Common myeloid progenitor, CD34-positive (primary cell): ENCODE measurements at regions not wholly inside any gene's neighbourhood (a gene's known extent, or its start where the extent isn't known, plus 50 kb on each side); places are given as distances from the start of the nearest gene placed in this dataset.
"Not testable (repeated sequence)": the region's sequence is repeated elsewhere in the genome, so short reads cannot be mapped to it uniquely, and the experiment has no call there.

ENCODE experiments used
- CTCF ChIA-PET: fragments of 350-600 bp; sonication (Branson Sonifier 250); formaldehyde crosslinking; loops from one replicate; lab custom pipeline; 2021; ENCODE audit warnings: antibody characterized with exemption; lab: Charles Lee
- POLR2A ChIA-PET: fragments of 350-600 bp; sonication (Branson Sonifier 250); formaldehyde crosslinking; loops from one replicate; lab custom pipeline; 2021; ENCODE audit warnings: antibody characterized with exemption; lab: Charles Lee
- DNase-seq, 3 donors: peaks; one replicate each; pipeline versions ENCODE4 v3.0.0 to v3.0.0-alpha.2; 2013
- H3K27ac ChIP-seq, 2 experiments: 1 replicate in 1 of 2; 2 replicates in 1 of 2; pipeline ENCODE4 v1.7.0; 2013; ENCODE audit warnings: inconsistent platforms in 2 of 2, low read length in 2 of 2, mild to moderate bottlenecking in 2 of 2, low read depth in 1 of 2, moderate library complexity in 1 of 2; ENCODE audit not compliant: severe bottlenecking in 2 of 2, insufficient read depth in 1 of 2, poor library complexity in 1 of 2
- H3K27me3 ChIP-seq, 5 experiments: replicated peaks in 2 of 5; 1 replicate in 3 of 5; 2 replicates in 2 of 5; pipeline versions ENCODE4 v1.6.1 to v1.7.0; 2013; ENCODE audit warnings: low read length in 4 of 5, mild to moderate bottlenecking in 2 of 5, moderate library complexity in 2 of 5, inconsistent platforms in 1 of 5; ENCODE audit not compliant: insufficient read depth in 5 of 5, control insufficient read depth in 4 of 5
- H3K36me3 ChIP-seq, 4 experiments: 1 replicate in 2 of 4; 2 replicates in 2 of 4; pipeline versions ENCODE4 v1.6.1 to v1.7.0; 2013; ENCODE audit warnings: low read length in 3 of 4, control low read depth in 1 of 4, mild to moderate bottlenecking in 1 of 4; ENCODE audit not compliant: control insufficient read depth in 4 of 4, insufficient read depth in 4 of 4
- H3K4me1 ChIP-seq, 4 experiments: 1 replicate in 3 of 4; 2 replicates in 1 of 4; pipeline versions ENCODE4 v1.6.1 to v1.7.1; 2013; ENCODE audit warnings: low read length in 3 of 4, mild to moderate bottlenecking in 3 of 4, control low read depth in 1 of 4, inconsistent platforms in 1 of 4, moderate library complexity in 1 of 4; ENCODE audit not compliant: control insufficient read depth in 4 of 4, insufficient read depth in 4 of 4; ENCODE audit errors: control extremely low read depth in 1 of 4
- H3K4me3 ChIP-seq, 7 experiments: 1 replicate in 4 of 7; 2 replicates in 3 of 7; pipeline versions ENCODE4 v1.5.1 to v1.7.0; 2013; ENCODE audit warnings: mild to moderate bottlenecking in 7 of 7, low read length in 6 of 7, moderate library complexity in 6 of 7, inconsistent platforms in 2 of 7, low read depth in 2 of 7, control low read depth in 1 of 7; ENCODE audit not compliant: insufficient read depth in 4 of 7, control insufficient read depth in 1 of 7; ENCODE audit errors: extremely low read depth in 1 of 7
- H3K9me3 ChIP-seq, 5 experiments: 1 replicate in 4 of 5; 2 replicates in 1 of 5; pipeline versions ENCODE4 v1.6.1 to v1.7.1; 2013; ENCODE audit warnings: low read length in 4 of 5, mild to moderate bottlenecking in 2 of 5, inconsistent platforms in 1 of 5, low read depth in 1 of 5, moderate library complexity in 1 of 5; ENCODE audit not compliant: control insufficient read depth in 4 of 5, insufficient read depth in 2 of 5; ENCODE audit errors: control extremely low read depth in 1 of 5
- WGBS: methylation state at CpG from one replicate; pipeline ENCODE4 v1.1.5; 2013; ENCODE audit not compliant: insufficient coverage; 5-methylcytosine and 5-hydroxymethylcytosine counted together

DNA sequence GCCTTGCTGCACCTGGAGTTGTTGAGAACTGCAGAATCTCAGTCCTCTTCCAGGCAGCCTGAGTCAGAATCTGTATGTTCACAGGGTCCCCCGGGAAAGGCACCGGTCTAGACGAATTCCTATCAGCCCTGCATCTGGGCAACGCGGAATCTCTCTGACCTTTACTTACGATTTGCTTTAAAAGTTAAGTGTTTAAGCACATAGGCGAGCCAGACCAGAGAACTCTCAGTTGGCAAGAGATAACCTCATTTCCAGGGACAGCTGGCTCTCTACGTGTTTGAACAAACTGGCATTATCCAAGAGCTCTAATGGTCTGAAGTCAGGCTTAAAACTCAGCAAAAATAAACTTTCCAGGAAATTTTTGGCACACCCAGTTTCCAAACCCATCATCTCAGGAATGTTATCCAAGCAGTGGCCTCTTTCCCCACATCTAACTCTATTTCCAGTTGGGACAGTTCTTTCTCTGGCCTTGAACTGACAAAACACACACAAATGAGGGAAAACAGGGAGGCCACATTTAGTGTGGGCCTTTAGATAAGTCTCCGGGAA lies 53.4 kb downstream of the HES1 start:
- Histone ChIP-seq H3K9me3 (peaks cover 0 to 4% (median 0%) of the 10 kb centered on the region in 5 experiments), H3K4me3 (no peak overlapping the region), H3K4me1 (peaks cover 0 to 42% (median 7%) of the 10 kb centered on the region in 4 experiments), H3K36me3 (no peaks in the 10 kb centered on the region), H3K27me3 (no peaks in the 10 kb centered on the region), H3K27ac (no peak overlapping the region)
- CTCF ChIA-PET, result interaction anchor here (1.4 kb wide), 1 partner anchor 154 kb away, joined by 3 read pairs; no protein-coding TSS in a partner anchor
- 97% methylated on average over 9 of the region's 9 CpGs for WGBS
- no peak for DNase-seq
- POLR2A ChIA-PET, result no interaction called here

- no CpG with 5 or more reads among the region's 2 CpGs for WGBS
- peaks cover 0 to 49% (median 12%) of the 10 kb centered on the region in 4 experiments for H3K4me1 ChIP-seq
- CTCF ChIA-PET, result interaction anchor here (1.4 kb wide), 1 partner anchor 124 kb away, joined by 4 read pairs; no protein-coding TSS in a partner anchor
- DNase-seq, result peak in 2 of 3 donors; percentile 62 to 71
- H3K27me3 ChIP-seq, H3K4me3 ChIP-seq, POLR2A ChIA-PET, H3K9me3 ChIP-seq, H3K27ac ChIP-seq, H3K36me3 ChIP-seq: not testable (repeated sequence)
Measured at GRCh38 chr3:194191850-194192249, 55.9 kb downstream of the HES1 start.

- WGBS, result 51% methylated on average over 9 of the region's 9 CpGs
- peak; percentile 28 to 76 (median 76) for DNase-seq
- CTCF ChIA-PET, result interaction anchor here (0.7 to 1.0 kb wide), 3 partner anchors 51 to 216 kb away, joined by 3 to 4 read pairs (median 4); no protein-coding TSS in a partner anchor
- peak overlapping the region in 1 of 7 experiments; percentile 3 for H3K4me3 ChIP-seq
- POLR2A ChIA-PET, result interaction anchor here (1.1 kb wide), 1 partner anchor 9 kb away, joined by 3 read pairs; no protein-coding TSS in a partner anchor
- no peaks in the 10 kb centered on the region for H3K36me3 ChIP-seq
- no peak overlapping the region for H3K27ac ChIP-seq
- H3K9me3 ChIP-seq, result peaks cover 0 to 4% (median 0%) of the 10 kb centered on the region in 5 experiments
- H3K27me3 ChIP-seq, result no peaks in the 10 kb centered on the region
- peaks cover 0 to 43% (median 10%) of the 10 kb centered on the region in 4 experiments for H3K4me1 ChIP-seq
Measured at GRCh38 chr3:194194051-194194756, 58.3 kb downstream of the HES1 start.

DNA sequence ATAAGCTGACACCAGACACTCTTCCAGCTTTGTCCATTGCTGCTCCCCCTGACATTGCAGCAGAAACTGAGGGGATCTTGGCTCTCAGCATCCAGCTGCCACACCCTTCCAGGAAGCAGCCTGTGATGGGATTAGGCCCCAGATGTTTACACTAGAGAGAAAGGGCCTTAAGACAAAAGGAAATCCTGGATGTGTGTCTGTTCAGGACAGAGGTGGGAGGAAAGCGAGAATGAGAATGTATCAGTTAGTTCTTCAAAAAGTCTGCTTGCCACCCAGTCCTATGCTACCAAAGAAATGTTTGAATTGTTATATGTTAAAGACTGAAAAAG lies 58.8 kb downstream of the HES1 start:
- DNase-seq, result no peak
- no peaks in the 10 kb centered on the region for H3K27me3 ChIP-seq
- CTCF ChIA-PET, result interaction anchor here (0.7 to 1.0 kb wide), 3 partner anchors 50 to 216 kb away, joined by 3 to 4 read pairs (median 4); no protein-coding TSS in a partner anchor
- peaks cover 0 to 4% (median 0%) of the 10 kb centered on the region in 5 experiments for H3K9me3 ChIP-seq
- H3K36me3 ChIP-seq, result no peaks in the 10 kb centered on the region
- H3K4me1 ChIP-seq, result peaks cover 0 to 45% (median 10%) of the 10 kb centered on the region in 4 experiments
- peak overlapping the region in 1 of 7 experiments; percentile 3 for H3K4me3 ChIP-seq
- H3K27ac ChIP-seq, result no peak overlapping the region
- POLR2A ChIA-PET, result interaction anchor here (1.1 kb wide), 1 partner anchor 9 kb away, joined by 3 read pairs; no protein-coding TSS in a partner anchor
- WGBS, result 100% methylated on average over 1 of the region's 1 CpG

DNA sequence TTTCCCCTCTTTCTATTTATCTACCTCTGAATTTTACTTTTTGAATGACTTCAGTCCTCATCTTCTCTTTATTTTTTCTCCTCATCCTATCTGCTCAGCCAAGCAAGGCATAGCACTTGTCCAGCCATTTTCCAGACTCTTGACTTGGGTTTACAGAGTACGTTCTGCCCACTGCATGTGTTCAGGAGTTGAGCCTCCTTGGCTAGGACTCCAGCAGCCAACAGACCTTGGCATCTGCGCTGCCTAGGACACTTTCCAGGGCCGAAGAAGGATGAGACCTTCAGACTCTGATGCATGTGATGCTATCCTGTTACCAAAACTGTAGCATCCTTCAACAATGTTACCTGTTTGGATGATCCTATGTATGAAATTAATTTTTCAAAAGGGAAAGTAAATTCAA lies 59.7 kb downstream of the HES1 start:
- CTCF ChIA-PET, result interaction anchor here (1.1 to 1.9 kb wide), 2 partner anchors 10 to 41 kb away, joined by 3 to 4 read pairs; no protein-coding TSS in a partner anchor
- peaks cover 0 to 45% (median 10%) of the 10 kb centered on the region in 4 experiments for H3K4me1 ChIP-seq

GRCh38 chr3:194196876-194197275 lies 60.9 kb downstream of the HES1 start:
- no peak for DNase-seq
- Histone ChIP-seq H3K36me3 (no peaks in the 10 kb centered on the region), H3K4me1 (peaks cover 0 to 39% (median 8%) of the 10 kb centered on the region in 4 experiments), H3K4me3 (no peak overlapping the region), H3K9me3 (peaks cover 0 to 4% (median 0%) of the 10 kb centered on the region in 5 experiments), H3K27ac (no peak overlapping the region), H3K27me3 (no peaks in the 10 kb centered on the region)
- 98% methylated on average over 9 of the region's 9 CpGs for WGBS
- ChIA-PET POLR2A (interaction anchor here (1.2 kb wide), 1 partner anchor 11 kb away, joined by 4 read pairs; no protein-coding TSS in a partner anchor), CTCF (interaction anchor here (0.9 to 1.9 kb wide), 2 partner anchors 10 to 42 kb away, joined by 3 to 4 read pairs; no protein-coding TSS in a partner anchor)

More for the DNA sequence above, 59.7 kb downstream of the HES1 start:
- Histone ChIP-seq H3K27me3 (no peaks in the 10 kb centered on the region), H3K4me3 (no peak overlapping the region), H3K36me3 (no peaks in the 10 kb centered on the region), H3K9me3 (peaks cover 0 to 4% (median 0%) of the 10 kb centered on the region in 5 experiments), H3K27ac (no peak overlapping the region)
- no peak for DNase-seq
- POLR2A ChIA-PET, result no interaction called here
- 100% methylated on average over 2 of the region's 3 CpGs for WGBS
